IPS-NIHi7 (cell line): ENCODE measurements at regions not wholly inside any gene's neighbourhood (a gene's known extent, or its start where the extent isn't known, plus 50 kb on each side); places are given as distances from the start of the nearest gene placed in this dataset.

ENCODE experiments used
- DNase-seq: peaks from one replicate; pipeline ENCODE4 v3.0.0; 2012; ENCODE audit warnings: mixed read lengths; ENCODE audit errors: extremely low spot score

GRCh38 chr5:20276061-20276958 lies 288.3 kb upstream of the CDH18 start:
- DNase-seq = no peak

- DNase-seq = no peak
Measured at GRCh38 chr5:20266066-20266465, 278.1 kb upstream of the CDH18 start.

GRCh38 chr5:20262896-20263295 lies 274.9 kb upstream of the CDH18 start:
- no peak for DNase-seq

- DNase-seq = no peak
Measured at GRCh38 chr5:20254748-20255147, 266.7 kb upstream of the CDH18 start.

DNA sequence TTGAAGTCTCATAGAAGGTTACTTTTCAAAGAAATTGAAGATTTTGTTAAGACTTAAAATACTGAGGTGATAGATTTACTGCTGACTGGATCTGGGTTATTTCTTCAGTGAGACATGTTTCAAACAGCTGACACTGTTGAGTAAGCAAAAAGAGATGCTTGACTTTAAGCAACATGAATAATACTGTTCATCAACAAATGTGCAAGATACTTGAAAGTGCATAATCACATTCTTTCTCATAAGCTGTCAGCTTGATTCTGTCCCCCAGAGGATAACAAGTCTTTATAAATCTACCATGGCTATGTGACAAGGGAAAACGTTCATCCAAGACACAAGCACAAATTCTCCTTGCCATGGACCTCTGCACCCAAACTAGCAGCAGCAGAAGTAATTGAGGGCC lies 260.1 kb upstream of the CDH18 start:
- DNase-seq = no peak

GRCh38 chr5:20245432-20245974 lies 257.5 kb upstream of the CDH18 start:
- DNase-seq = no peak

- DNase-seq = no peak
Measured at GRCh38 chr5:20241351-20241750, 253.4 kb upstream of the CDH18 start.

GRCh38 chr5:20231040-20231439 lies 243.0 kb upstream of the CDH18 start:
- no peak for DNase-seq

DNA sequence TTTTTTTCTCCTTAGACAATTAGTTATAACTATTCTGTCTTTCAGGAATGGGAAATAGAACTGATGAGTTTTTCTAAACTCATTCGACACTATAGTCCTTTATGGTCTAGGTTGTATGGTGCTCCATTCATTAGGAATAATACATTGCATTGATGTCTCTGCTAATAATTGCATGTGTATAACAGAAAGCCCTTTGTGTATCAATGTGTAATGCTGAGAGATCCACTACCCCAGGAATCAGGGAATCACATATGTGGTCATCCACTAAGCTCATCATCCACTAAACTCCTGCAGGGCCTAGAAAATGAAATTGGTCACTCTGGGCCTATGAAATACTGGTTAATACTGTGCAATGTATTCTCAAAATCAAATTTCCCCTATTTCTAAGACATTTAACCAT lies 242.0 kb upstream of the CDH18 start:
- DNase-seq = no peak

DNA sequence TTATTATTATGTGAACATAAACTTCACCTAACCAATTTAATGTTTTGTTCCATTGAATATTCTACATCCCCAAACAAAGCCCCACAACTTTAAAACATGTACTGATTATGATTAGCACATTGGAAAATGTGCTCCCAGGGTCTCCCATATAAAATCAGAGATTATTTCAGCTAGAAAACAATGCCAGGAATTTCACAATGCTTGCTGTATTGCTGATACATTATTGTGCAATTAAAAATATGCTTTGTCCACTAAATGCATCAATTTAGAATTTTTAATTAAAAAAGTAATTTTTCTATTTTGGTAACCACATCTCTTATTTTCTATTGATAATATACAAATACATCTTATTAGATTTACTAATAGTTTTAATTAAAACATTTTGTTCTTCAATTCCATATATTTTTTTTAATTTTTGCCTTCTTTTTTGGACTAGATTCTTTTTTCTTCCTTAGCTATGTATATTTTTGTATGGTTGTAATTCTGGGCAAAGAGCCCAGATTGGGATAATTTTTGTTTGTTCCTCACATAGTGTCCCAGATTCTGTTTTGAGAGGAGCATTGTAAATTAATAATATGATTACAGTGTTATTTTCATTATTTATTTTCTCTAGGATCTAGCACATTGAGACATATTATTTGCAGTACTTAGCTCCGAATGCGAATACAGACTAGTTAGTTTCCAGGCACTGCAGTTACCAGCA lies 241.5 kb upstream of the CDH18 start:
- DNase-seq = no peak

- no peak for DNase-seq
Measured at GRCh38 chr5:20224966-20225365, 237.0 kb upstream of the CDH18 start.

- DNase-seq = no peak
Measured at GRCh38 chr5:20224046-20224445, 236.0 kb upstream of the CDH18 start.

DNA sequence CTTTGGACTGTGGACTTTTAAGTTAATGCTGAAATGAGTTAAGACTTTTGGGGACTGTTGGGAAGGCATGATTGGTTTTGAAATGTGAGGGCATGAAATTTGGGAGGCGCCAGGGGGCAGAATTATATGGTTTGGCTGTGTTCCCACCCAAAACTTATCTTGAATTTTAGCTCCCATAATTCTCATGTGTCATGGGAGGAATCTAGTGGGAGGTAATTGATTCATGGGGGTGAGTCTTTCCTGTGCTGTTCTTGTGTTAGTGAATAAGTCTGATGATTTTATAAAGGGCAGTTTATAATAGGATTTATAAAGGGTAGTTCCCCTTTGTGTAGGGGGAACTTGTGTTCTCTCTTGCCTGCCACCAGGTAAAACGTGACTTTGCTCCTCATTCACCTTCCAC lies 235.5 kb upstream of the CDH18 start:
- no peak for DNase-seq

- no peak for DNase-seq
Measured at GRCh38 chr5:20215257-20215656, 227.3 kb upstream of the CDH18 start.

GRCh38 chr5:20213803-20214202 lies 225.8 kb upstream of the CDH18 start:
- no peak for DNase-seq

GRCh38 chr5:20212701-20213100 lies 224.7 kb upstream of the CDH18 start:
- DNase-seq = no peak

GRCh38 chr5:20166456-20166855 lies 178.5 kb upstream of the CDH18 start:
- no peak for DNase-seq

GRCh38 chr5:20158006-20158405 lies 170.0 kb upstream of the CDH18 start:
- DNase-seq = no peak

DNA sequence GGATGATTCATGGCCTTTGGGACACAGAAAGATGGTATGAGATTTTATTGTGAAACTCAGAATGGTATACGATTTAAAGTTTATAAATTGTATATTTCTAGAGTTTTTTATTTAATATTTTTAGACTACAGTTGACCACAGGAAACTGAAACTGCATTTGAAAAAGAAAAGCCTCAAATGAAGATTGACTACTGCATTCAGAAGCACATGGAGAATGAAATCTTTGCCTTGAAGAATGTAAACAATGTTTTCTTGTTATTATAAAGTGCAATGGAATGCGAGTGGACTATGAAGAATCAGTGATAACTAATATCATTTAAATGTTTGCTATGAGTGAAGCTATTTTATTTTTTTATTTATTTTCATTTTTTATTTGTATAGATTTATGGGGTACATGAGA lies 169.1 kb upstream of the CDH18 start:
- DNase-seq = no peak

DNA sequence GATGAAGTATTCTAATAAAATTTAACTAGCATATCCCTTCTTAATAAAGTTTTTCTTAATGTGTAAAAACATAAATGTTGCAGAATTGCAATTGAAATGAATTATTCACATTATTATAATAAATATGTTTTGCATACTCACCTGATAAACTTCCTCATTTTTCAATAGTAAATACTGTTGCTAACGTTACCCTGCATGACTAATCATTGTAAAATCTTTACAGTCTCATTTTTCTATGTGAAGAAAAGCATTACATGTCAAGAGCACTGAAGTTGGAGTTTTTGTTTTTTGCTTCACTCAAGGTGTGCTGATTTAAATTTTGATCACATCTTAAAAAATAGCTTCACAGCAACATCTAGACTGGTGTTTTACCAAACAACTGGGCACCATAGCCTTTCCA lies 157.2 kb upstream of the CDH18 start:
- DNase-seq = no peak

DNA sequence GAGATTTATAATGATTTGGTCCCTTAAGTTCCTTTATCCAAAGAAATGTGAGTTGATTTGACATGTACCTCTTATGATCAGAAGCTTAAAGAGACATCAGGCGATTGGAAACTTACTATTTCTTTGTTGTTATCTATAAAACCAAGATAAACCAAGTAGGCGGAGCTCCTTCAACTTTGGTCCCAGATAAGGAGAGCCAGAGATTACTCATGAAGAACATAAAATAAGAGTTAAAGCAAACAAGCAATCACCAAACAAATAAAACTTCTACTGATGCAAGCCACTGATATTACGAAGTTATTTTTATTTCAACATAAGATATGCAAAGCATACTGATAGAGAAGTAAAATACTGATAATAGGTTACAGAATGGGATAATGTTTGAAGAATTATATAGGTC lies 141.5 kb upstream of the CDH18 start:
- no peak for DNase-seq

DNA sequence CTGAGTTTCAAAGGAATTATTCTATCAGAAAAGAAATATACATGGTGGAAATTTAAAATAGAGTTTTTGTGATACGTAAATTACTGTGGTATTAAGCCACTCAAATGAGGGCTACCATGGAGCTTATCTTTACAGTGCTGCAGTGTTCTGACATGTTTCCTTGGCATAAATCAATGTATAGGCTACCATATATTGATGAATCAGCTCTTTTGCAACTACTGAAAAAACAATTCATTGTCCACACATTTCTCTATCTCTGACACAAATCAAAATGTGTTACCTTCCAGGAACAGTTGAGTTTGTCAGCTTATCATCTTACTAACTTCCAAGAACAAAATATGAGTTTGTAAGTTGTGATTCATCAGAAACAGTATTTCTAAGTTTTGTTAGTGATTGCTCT lies 140.3 kb upstream of the CDH18 start:
- no peak for DNase-seq

GRCh38 chr5:20114526-20114925 lies 126.5 kb upstream of the CDH18 start:
- DNase-seq = no peak
